ENCODE measurements at regions not wholly inside any gene's neighbourhood (a gene's known extent, or its start where the extent isn't known, plus 50 kb on each side); places are given as distances from the start of the nearest gene placed in this dataset.

GRCh38 chr3:31357451-31357850 is 175.3 kb upstream of the STT3B start:
- no peak for DNase-seq

DNA sequence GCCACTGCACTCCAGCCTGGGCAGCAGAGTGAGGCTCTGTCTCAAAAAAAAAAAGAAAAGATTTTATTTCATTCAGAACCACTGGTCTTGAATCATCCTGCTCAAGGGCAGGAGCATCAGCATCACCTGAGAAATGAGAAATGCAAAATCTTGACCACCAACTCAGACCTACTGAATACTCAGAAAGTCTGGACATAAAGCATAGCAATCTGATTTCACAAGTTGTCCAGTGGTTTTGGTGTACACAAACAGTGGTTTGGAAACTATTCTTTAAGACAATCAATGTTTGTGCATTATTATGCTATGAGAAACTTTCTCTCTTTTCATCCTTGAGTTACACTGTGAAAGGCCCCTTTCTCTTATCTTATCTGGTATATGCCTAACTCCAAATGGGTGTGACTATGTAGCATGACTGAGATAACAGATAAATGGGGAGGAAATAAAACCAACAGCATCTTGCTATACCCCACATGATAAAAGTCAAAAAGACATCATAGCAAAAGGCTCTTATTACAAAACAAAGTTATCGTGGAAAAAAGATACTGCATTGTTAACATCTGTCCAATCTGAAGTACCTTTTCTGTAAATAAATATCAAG is 174.2 kb upstream of the STT3B start:
- DNase-seq: no peak

GRCh38 chr3:31361371-31362273 is 171.1 kb upstream of the STT3B start:
- DNase-seq: no peak

DNA sequence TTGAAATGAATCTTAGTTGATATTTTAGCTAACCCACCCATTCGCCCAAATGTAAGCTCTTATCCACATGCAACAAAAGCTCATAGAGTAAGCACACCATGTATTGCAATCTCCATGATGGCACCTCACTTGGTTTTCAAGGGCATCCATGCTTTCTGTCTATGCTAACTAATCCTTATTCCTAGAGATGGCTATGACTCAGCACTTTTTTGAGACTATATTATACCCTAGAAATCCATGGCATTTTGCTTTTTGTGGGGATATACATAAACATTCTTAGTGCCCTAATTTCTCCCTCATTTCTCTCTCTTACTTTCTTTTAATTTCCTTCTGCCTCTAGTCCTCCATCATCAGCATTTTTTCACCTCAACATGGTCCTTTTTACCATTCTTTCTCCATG is 168.5 kb upstream of the STT3B start:
- DNase-seq: no peak

DNA sequence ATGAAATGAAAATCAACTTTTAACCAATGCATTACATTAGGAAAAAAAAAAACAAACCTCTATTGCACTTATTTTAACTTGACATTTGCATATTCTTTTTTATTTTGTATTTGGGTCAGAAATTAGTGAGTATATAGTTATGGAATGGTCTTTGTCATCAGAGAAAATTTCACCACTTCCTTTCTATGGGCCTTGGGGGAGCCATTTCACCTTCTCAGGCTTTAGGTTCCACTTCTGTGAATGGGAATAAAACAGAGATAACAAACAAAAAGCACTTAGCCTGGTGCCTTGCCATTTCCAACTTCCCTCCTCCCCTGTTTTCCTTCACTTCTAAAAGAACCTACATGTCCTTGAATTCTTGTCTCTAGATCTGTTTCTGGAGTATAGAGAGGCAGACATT is 168.0 kb upstream of the STT3B start:
- no peak for DNase-seq

DNA sequence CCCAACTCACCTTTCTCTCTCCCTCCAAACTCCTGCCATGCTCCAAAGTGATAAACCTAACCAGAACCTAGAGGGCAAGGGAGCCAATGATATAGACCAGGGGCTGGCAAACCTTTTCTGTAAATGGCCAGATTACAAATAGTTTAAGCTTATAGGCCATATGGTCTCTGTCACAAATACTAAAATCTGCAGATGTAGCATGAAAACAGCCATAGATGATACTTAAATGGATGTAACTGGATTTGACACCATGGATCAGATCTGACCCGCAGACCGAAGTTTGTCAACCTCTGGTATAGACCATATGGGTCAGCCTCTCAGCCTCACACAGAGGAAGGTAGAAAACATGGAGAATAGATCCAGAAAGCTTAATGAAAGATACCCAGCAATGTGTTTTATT is 165.2 kb upstream of the STT3B start:
- DNase-seq: no peak

- DNase-seq: no peak
These were observed 162.9 kb upstream of the STT3B start for GRCh38 chr3:31369637-31370379.

- DNase-seq: no peak
These were observed 162.4 kb upstream of the STT3B start for GRCh38 chr3:31370380-31370666.

GRCh38 chr3:31370681-31371080 is 162.0 kb upstream of the STT3B start:
- DNase-seq: no peak

GRCh38 chr3:31371484-31372177 is 161.1 kb upstream of the STT3B start:
- no peak for DNase-seq

DNA sequence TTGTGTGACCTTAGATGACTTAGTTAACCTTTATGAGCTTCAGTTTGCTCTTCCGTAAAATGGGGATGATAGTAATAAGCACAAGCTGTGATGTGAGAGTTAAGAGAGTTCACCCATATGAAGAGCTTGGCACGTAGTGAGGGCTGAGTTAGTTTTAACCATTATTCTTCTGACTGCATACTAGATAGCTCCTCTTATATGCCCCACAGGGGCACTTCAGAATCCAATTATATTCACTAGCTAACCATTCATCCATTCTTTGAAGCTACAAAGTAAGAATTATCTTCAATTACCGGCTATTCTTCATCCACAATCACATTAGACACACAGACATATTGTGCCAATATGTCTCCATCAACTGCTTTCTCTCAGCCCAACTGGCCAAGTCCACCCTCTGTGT is 159.0 kb upstream of the STT3B start:
- no peak for DNase-seq

DNA sequence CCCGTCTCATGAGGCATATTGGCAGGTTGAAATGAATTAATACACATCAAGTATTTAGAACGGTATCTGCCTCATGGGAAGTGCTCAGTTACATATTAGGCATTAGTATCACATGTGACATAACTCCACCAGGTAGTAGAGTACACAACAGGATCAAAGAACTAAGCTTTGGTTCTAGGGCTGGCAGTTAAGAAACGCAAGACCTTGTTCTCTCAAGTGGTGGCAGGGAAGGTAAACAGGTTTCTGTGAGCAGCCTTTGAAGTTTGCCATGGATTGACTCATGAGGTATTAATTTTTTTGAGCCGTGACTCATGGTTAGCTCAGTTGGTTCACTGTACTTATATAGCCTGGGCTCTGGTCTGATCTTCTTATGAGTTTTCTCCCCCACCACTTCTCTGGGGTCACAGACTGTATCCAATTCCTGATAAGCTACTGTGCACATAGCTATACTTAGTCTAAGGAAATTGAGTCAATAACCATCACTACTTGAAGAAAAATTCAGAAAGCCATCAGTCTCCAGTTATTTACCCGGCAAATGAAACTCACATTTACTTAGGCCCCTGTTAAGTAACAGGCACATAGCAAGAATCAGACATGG is 155.6 kb upstream of the STT3B start:
- no peak for DNase-seq

DNA sequence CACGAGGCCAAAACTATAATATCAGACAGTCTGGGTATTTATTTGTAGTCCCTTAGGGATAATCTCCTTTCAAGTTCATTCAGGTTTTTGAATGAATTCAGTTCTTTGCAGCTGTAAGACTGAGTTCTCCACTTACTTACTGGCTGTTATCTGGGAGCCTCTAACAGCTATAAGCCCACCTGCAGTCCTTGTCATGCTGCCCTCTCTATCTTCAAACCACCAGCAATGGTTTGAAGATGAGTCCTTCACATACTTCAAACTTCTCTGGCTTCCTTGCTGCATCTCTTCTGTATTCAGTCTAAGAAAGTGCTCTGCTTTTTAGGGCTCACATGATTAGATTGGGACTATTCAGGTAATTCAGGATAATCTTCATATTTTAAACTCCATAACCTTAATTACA is 154.5 kb upstream of the STT3B start:
- no peak for DNase-seq

GRCh38 chr3:31379598-31379997 is 153.1 kb upstream of the STT3B start:
- DNase-seq: no peak

DNA sequence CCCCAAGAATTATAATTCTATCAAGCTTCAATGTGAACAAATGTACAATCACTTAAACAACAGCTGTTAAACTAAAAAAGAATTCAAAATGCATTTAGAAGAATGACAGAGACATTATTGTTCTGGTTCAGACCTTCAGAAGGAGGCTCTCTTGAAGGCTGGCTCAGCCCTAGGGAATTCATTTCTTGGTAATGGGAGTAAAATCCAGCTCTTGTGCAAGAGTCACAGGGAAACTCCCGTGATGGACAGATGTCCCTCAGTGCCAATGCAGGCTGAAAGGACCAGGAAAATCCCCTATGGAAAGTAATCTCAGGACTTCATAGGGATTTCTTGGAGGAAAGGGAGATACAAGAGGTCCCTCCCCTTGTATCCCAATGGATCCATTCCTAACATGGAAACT is 149.9 kb upstream of the STT3B start:
- no peak for DNase-seq

GRCh38 chr3:31384117-31384516 is 148.6 kb upstream of the STT3B start:
- no peak for DNase-seq

- no peak for DNase-seq
These were observed 142.8 kb upstream of the STT3B start for GRCh38 chr3:31389939-31390338.

DNA sequence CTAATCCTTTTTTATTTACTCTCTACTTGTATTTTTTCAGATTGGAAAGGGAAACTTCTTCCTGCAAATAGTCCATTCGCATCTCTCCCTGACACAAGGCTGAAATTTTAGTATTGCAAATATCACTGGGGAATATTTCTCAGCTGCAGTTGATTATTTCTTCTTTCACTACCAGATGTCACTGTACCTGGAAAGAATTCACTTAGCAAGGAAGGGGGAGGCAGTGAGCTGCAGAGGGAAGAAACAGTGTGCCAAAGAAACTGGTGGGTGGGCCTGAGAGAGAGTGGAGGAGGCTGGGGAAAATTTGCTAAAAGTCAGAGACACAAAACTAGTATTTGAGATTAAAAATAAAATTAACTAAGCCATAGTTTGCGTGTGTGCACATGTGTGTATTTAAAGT is 142.3 kb upstream of the STT3B start:
- DNase-seq: no peak

GRCh38 chr3:31391150-31391549 is 141.6 kb upstream of the STT3B start:
- no peak for DNase-seq

GRCh38 chr3:31392568-31392967 is 140.2 kb upstream of the STT3B start:
- DNase-seq: no peak

- no peak for DNase-seq
These were observed 133.5 kb upstream of the STT3B start for GRCh38 chr3:31399271-31399670.

DNA sequence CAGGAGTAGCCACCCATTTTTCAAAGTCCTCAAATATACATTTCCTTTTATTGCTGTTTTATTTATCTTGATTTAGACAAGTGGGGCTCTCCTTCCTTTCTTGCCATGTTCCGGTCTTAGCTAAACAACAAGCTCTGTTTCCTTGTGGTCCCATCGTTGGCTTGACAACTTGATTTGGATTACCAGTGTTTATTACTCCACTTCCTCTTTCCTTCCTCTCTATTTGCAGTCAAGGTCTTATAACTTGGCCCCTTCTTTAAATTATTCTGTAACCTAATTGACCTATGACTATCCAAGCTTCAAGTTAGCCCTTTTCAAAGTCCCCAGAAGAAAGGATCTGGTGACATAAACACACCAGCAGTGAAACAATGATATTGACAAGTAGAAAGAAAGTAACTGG is 130.6 kb upstream of the STT3B start:
- no peak for DNase-seq

DNA sequence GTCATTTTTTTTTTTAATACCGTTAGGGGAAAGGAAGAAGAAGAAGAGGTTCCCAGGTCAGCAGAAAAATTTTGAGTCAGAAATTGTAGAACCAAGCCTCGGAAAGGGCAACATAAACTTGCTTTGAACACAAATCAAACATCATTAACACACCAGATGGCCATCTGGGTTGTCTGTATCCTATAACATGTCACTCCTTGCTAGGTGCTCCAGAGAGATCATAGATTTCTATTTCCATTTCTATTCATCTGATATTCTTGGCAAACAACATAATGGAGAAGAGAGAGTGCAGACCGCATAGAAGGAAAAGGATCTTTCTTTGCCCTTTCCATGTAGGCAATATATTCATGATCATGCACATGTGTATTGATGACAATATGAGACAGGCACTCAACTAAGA is 129.5 kb upstream of the STT3B start:
- DNase-seq: no peak
